ENCODE measurements at regions not wholly inside any gene's neighbourhood (a gene's known extent, or its start where the extent isn't known, plus 50 kb on each side); places are given as distances from the start of the nearest gene placed in this dataset.

GRCh38 chr17:72175787-72176515 is 55.1 kb downstream of the SOX9 start:
- TF ChIP-seq, protein P1, sequence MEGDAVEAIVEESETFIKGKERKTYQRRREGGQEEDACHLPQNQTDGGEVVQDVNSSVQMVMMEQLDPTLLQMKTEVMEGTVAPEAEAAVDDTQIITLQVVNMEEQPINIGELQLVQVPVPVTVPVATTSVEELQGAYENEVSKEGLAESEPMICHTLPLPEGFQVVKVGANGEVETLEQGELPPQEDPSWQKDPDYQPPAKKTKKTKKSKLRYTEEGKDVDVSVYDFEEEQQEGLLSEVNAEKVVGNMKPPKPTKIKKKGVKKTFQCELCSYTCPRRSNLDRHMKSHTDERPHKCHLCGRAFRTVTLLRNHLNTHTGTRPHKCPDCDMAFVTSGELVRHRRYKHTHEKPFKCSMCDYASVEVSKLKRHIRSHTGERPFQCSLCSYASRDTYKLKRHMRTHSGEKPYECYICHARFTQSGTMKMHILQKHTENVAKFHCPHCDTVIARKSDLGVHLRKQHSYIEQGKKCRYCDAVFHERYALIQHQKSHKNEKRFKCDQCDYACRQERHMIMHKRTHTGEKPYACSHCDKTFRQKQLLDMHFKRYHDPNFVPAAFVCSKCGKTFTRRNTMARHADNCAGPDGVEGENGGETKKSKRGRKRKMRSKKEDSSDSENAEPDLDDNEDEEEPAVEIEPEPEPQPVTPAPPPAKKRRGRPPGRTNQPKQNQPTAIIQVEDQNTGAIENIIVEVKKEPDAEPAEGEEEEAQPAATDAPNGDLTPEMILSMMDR (IDR thresholded peaks at IDR 0.05): no peak
- no peak for ATAC-seq (ENCODE audit: low FRiP score)

DNA sequence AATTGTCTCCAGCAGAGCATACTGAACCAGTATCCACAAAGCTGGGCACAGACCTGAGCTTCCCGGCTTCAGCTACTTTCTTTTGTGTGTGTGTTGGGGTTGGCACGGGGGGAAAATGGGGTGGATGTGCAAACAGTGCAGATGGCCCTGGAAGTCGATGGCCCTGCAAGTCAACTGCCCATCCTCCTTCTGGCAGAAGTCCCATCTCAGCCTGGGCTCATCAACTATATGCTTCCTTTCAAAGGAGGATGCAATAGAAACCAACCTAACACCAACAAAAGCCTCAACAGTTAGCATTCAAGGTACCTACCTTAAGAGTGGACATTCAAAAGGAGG is 55.7 kb downstream of the SOX9 start:
- TF ChIP-seq, protein P1 (IDR thresholded peaks at IDR 0.05): no peak
- ATAC-seq (ENCODE audit: low FRiP score): no peak
- DNase-seq (ENCODE audit: low spot score): no peak

More at GRCh38 chr17:72175787-72176515, 55.1 kb downstream of the SOX9 start:
- DNase-seq (ENCODE audit: low spot score): no peak

GRCh38 chr17:72176951-72177660 is 56.3 kb downstream of the SOX9 start:
- TF ChIP-seq, protein P1 (IDR thresholded peaks at IDR 0.05): no peak
- DNase-seq (ENCODE audit: low spot score): no peak
- ATAC-seq (ENCODE audit: low FRiP score): no peak

- ATAC-seq (ENCODE audit: low FRiP score): no peak
- TF ChIP-seq, protein P1 (IDR thresholded peaks at IDR 0.05): no peak
- DNase-seq (ENCODE audit: low spot score): no peak
Measured at GRCh38 chr17:72177738-72178137, 56.9 kb downstream of the SOX9 start.

DNA sequence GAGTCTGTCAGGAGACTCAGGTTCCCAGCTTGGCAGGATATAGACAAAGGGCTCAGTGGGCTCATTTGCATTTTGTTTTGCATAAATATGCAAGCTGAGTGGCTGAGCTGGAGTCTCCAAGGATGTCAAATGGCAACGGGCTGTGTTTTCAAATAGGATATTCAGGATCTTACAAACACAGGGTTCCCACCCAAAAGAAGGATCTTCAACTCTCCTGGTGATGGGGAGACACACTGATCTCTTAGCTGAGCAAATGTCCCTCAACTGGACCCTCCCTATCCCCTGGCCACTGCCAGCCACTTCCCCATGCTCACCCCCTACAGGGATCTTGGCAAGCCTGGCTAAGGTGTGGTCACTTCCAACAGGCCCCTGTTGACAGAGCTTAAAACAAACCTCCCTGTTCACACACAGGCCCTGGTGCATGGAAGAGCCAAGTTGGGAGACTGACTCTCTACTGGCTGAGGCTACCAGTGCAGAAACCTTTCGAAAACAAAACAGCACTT is 61.6 kb downstream of the SOX9 start:
- no peak for DNase-seq (ENCODE audit: low spot score)
- TF ChIP-seq, protein P1 (IDR thresholded peaks at IDR 0.05): no peak

GRCh38 chr17:72183194-72183685 is 62.4 kb downstream of the SOX9 start:
- no peak for DNase-seq (ENCODE audit: low spot score)
- no peak for ATAC-seq (ENCODE audit: low FRiP score)
- TF ChIP-seq, protein P1 (IDR thresholded peaks at IDR 0.05): no peak

More for the DNA sequence above, 61.6 kb downstream of the SOX9 start:
- ATAC-seq (ENCODE audit: low FRiP score): no peak
